ENCODE measurements at regions not wholly inside any gene's neighbourhood (a gene's known extent, or its start where the extent isn't known, plus 50 kb on each side); places are given as distances from the start of the nearest gene placed in this dataset.

DNA sequence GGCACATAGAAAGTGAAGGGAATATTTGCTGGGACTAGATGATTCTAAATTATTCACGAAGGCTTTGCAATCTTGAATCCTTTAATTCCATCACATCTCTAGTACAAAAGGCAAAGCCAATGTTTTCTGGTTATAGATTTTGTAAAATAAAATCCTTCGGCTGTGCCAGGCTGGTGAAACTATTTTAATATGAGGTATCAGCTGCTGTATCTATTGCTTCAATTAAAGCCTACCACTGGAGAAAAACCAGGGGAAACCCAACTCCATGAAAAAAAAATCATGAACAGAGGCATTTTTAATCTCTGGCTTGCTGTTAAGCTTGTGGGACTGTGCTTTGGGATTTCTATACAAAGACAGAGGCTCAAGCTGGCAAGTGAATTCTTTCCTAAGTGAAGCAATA lies 271.8 kb downstream of the QKI start:
- TF ChIP-seq, protein P1, sequence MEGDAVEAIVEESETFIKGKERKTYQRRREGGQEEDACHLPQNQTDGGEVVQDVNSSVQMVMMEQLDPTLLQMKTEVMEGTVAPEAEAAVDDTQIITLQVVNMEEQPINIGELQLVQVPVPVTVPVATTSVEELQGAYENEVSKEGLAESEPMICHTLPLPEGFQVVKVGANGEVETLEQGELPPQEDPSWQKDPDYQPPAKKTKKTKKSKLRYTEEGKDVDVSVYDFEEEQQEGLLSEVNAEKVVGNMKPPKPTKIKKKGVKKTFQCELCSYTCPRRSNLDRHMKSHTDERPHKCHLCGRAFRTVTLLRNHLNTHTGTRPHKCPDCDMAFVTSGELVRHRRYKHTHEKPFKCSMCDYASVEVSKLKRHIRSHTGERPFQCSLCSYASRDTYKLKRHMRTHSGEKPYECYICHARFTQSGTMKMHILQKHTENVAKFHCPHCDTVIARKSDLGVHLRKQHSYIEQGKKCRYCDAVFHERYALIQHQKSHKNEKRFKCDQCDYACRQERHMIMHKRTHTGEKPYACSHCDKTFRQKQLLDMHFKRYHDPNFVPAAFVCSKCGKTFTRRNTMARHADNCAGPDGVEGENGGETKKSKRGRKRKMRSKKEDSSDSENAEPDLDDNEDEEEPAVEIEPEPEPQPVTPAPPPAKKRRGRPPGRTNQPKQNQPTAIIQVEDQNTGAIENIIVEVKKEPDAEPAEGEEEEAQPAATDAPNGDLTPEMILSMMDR (IDR thresholded peaks at IDR 0.05; ENCODE audit: insufficient read depth, low read depth, low read length): no peak
- no peak for TF ChIP-seq EZH2 (IDR thresholded peaks at IDR 0.05; ENCODE audit: insufficient read depth, low read length)
